ENCODE measurements at regions not wholly inside any gene's neighbourhood (a gene's known extent, or its start where the extent isn't known, plus 50 kb on each side); places are given as distances from the start of the nearest gene placed in this dataset.
"Not testable (repeated sequence)": the region's sequence is repeated elsewhere in the genome, so short reads cannot be mapped to it uniquely, and the experiment has no call there.

DNA sequence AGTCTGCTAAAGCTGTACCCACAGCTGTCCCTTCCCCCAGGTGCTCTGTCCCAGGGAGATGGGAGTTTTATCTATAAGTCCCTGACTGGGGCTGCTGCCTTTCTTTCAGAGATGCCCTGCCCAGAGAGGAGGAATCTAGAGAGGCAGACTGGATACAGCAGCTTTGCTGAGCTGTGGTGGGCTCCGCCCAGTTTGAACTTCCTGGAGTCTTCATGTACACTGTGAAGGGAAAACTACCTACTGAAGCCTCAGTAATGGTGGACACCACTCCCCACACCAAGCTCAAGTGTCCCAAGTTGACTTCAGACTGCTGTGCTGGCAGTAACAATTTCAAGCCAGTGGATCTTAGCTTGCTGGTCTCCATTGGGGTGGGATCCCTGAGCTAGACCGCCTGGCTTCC is 75.3 kb downstream of the NFKBIZ start:
- TF ChIP-seq, protein P1, sequence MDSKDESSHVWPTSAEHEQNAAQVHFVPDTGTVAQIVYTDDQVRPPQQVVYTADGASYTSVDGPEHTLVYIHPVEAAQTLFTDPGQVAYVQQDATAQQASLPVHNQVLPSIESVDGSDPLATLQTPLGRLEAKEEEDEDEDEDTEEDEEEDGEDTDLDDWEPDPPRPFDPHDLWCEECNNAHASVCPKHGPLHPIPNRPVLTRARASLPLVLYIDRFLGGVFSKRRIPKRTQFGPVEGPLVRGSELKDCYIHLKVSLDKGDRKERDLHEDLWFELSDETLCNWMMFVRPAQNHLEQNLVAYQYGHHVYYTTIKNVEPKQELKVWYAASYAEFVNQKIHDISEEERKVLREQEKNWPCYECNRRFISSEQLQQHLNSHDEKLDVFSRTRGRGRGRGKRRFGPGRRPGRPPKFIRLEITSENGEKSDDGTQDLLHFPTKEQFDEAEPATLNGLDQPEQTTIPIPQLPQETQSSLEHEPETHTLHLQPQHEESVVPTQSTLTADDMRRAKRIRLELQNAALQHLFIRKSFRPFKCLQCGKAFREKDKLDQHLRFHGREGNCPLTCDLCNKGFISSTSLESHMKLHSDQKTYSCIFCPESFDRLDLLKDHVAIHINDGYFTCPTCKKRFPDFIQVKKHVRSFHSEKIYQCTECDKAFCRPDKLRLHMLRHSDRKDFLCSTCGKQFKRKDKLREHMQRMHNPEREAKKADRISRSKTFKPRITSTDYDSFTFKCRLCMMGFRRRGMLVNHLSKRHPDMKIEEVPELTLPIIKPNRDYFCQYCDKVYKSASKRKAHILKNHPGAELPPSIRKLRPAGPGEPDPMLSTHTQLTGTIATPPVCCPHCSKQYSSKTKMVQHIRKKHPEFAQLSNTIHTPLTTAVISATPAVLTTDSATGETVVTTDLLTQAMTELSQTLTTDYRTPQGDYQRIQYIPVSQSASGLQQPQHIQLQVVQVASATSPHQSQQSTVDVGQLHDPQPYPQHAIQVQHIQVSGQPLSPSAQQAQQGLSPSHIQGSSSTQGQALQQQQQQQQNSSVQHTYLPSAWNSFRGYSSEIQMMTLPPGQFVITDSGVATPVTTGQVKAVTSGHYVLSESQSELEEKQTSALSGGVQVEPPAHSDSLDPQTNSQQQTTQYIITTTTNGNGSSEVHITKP (tag by site-specific recombination; IDR thresholded peaks at IDR 0.05): 0 out of 2 replicates have a peak, but pooled peaks have one; percentile 17
- H3K27ac ChIP-seq (ENCODE audit: extremely low read depth, low read depth, low read length); POLR2A ChIA-PET: not testable (repeated sequence)

DNA sequence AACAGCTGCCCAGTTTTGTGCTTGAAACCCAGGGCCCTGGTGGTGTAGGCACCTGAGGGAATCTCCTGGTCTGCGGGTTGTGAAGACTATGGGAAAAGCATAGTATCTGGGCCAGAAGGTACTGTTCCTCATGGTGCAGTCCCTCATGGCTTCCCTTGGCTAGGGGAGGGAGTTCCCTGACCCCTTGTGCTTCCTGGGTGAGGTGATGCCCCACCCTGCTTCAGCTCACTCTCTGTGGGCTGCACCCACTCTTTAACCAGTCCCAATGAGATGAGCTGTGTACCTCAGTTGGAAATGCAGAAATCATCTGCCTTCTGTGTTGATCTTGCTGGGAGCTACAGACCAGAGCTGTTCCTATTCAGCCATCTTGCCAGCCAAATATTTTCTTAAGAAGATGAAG is 75.8 kb downstream of the NFKBIZ start:
- CTCF ChIA-PET; POLR2A ChIA-PET; H3K4me3 ChIP-seq (ENCODE audit: low read depth, low read length); H3K36me3 ChIP-seq (ENCODE audit: control insufficient read depth in 2 of 2, insufficient read depth in 1 of 2, low read length in 2 of 2); H3K4me1 ChIP-seq (ENCODE audit: control insufficient read depth, insufficient read depth, low read length); H3K27ac ChIP-seq (ENCODE audit: extremely low read depth, low read depth, low read length); H3K9me3 ChIP-seq (ENCODE audit: control insufficient read depth, insufficient read depth, low read depth, low read length): not testable (repeated sequence)

More for the DNA sequence above, 75.3 kb downstream of the NFKBIZ start:
- CTCF ChIA-PET; H3K36me3 ChIP-seq (ENCODE audit: control insufficient read depth in 2 of 2, insufficient read depth in 1 of 2, low read length in 2 of 2); H3K4me1 ChIP-seq (ENCODE audit: control insufficient read depth, insufficient read depth, low read length); H3K4me3 ChIP-seq (ENCODE audit: low read depth, low read length); H3K9me3 ChIP-seq (ENCODE audit: control insufficient read depth, insufficient read depth, low read depth, low read length): not testable (repeated sequence)

DNA sequence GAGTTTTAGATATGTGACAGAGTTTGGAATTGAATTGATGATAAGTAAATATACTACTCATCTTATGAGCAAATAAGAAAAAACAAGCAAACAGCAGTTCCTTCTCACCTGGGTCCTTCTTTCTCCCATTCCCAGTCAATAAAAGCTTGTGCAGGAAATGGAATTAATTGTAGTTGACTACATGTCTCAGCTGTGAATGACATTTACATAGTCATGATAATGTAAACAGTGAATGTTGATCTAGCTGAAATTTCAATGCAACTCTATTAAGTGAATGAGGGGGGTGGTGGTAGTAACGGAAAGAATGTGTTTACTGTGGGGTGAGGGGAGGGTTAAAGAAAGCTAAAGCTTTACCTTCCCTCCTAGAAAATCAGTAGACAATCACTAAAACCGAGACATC is 76.2 kb downstream of the NFKBIZ start:
- TF ChIP-seq, protein P2, sequence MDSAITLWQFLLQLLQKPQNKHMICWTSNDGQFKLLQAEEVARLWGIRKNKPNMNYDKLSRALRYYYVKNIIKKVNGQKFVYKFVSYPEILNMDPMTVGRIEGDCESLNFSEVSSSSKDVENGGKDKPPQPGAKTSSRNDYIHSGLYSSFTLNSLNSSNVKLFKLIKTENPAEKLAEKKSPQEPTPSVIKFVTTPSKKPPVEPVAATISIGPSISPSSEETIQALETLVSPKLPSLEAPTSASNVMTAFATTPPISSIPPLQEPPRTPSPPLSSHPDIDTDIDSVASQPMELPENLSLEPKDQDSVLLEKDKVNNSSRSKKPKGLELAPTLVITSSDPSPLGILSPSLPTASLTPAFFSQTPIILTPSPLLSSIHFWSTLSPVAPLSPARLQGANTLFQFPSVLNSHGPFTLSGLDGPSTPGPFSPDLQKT (IDR thresholded peaks at IDR 0.05; ENCODE audit: borderline replicate concordance, low read depth, low read length): no peak
- TF ChIP-seq, protein P3, sequence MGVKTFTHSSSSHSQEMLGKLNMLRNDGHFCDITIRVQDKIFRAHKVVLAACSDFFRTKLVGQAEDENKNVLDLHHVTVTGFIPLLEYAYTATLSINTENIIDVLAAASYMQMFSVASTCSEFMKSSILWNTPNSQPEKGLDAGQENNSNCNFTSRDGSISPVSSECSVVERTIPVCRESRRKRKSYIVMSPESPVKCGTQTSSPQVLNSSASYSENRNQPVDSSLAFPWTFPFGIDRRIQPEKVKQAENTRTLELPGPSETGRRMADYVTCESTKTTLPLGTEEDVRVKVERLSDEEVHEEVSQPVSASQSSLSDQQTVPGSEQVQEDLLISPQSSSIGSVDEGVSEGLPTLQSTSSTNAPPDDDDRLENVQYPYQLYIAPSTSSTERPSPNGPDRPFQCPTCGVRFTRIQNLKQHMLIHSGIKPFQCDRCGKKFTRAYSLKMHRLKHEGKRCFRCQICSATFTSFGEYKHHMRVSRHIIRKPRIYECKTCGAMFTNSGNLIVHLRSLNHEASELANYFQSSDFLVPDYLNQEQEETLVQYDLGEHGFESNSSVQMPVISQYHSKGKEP (tag by site-specific recombination; IDR thresholded peaks at IDR 0.05): no peak
- TF ChIP-seq ZNF701 (tag by site-specific recombination; IDR thresholded peaks at IDR 0.05): no peak
- no peak for TF ChIP-seq ZNF157 (tag by site-specific recombination; IDR thresholded peaks at IDR 0.05)
- no peak for TF ChIP-seq ZNF664 (tag by site-specific recombination; IDR thresholded peaks at IDR 0.05)
- no peak for TF ChIP-seq ZNF521 (tag by site-specific recombination; IDR thresholded peaks at IDR 0.05)
- TF ChIP-seq, protein P4, sequence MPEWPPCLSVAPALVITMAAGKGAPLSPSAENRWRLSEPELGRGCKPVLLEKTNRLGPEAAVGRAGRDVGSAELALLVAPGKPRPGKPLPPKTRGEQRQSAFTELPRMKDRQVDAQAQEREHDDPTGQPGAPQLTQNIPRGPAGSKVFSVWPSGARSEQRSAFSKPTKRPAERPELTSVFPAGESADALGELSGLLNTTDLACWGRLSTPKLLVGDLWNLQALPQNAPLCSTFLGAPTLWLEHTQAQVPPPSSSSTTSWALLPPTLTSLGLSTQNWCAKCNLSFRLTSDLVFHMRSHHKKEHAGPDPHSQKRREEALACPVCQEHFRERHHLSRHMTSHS (tag by site-specific recombination; IDR thresholded peaks at IDR 0.05): no peak
- no peak for TF ChIP-seq ZNF10 (tag by site-specific recombination; IDR thresholded peaks at IDR 0.05)
- no peak for TF ChIP-seq ZNF48 (tag by site-specific recombination; IDR thresholded peaks at IDR 0.05)
- no peak for TF ChIP-seq ZNF114 (tag by site-specific recombination; IDR thresholded peaks at IDR 0.05)
- Histone ChIP-seq H3K4me1 (ENCODE audit: control insufficient read depth, insufficient read depth, low read length) (no peaks in the 10 kb centered on the region), H3K27ac (ENCODE audit: extremely low read depth, low read depth, low read length) (no peak overlapping the region), H3K9me3 (ENCODE audit: control insufficient read depth, insufficient read depth, low read depth, low read length) (no peaks in the 10 kb centered on the region), H3K4me3 (ENCODE audit: low read depth, low read length) (no peak overlapping the region), H3K36me3 (ENCODE audit: control insufficient read depth in 2 of 2, insufficient read depth in 1 of 2, low read length in 2 of 2) (no peaks in the 10 kb centered on the region)
- ChIA-PET POLR2A (no interaction called here), CTCF (interaction anchor here (0.7 kb wide), 1 partner anchor 199 kb away, joined by 3 read pairs; no protein-coding TSS in a partner anchor)

Measured in HEK293 (cell line).